Calu3 (cell line): ENCODE measurements at regions not wholly inside any gene's neighbourhood (a gene's known extent, or its start where the extent isn't known, plus 50 kb on each side); places are given as distances from the start of the nearest gene placed in this dataset.
"Not testable (repeated sequence)": the region's sequence is repeated elsewhere in the genome, so short reads cannot be mapped to it uniquely, and the experiment has no call there.

ENCODE experiments used
- BruUV-seq: library from RNA; stranded (reverse); fragments of 400-500 nt; replicated peaks from 2 replicates; lab custom pipeline; 2021; lab: Mats Ljungman, UMichigan
- CTCF ChIA-PET: fragments of 300-600 bp; sonication (Branson Sonifier 250); formaldehyde crosslinking; loops from one replicate; lab custom pipeline; 2022; ENCODE audit warnings: antibody characterized with exemption; lab: Charles Lee
- DNase-seq: peaks from one replicate; pipeline ENCODE4 v3.0.0; 2022
- H3K27ac Mint-ChIP-seq: one replicate; pipeline ENCODE4 v1.8.0; 2022; ENCODE audit warnings: mixed read lengths; ENCODE audit not compliant: unreplicated experiment
- H3K27me3 Mint-ChIP-seq: one replicate; pipeline ENCODE4 v1.8.0; 2022; ENCODE audit warnings: mixed read lengths; ENCODE audit not compliant: unreplicated experiment
- H3K36me3 Mint-ChIP-seq: one replicate; pipeline ENCODE4 v1.8.0; 2022; ENCODE audit warnings: mild to moderate bottlenecking, moderate library complexity, mixed read lengths; ENCODE audit not compliant: insufficient read depth, unreplicated experiment
- H3K4me1 Mint-ChIP-seq: one replicate; pipeline ENCODE4 v1.8.0; 2022; ENCODE audit warnings: mild to moderate bottlenecking, low read depth, mixed read lengths; ENCODE audit not compliant: unreplicated experiment
- H3K4me3 Mint-ChIP-seq: one replicate; pipeline ENCODE4 v1.8.0; 2022; ENCODE audit warnings: mild to moderate bottlenecking, low read depth, moderate library complexity, mixed read lengths; ENCODE audit not compliant: unreplicated experiment
- H3K9me3 Mint-ChIP-seq: one replicate; pipeline ENCODE4 v1.8.0; 2022; ENCODE audit warnings: low read depth, mixed read lengths; ENCODE audit not compliant: unreplicated experiment
- intact Hi-C: fragments of 100-400 bp; cut with micrococcal nuclease; formaldehyde crosslinking; loops from one replicate; pipeline ENCODE4 v1.10.0; 2022; ENCODE audit not compliant: unreplicated experiment
- TF ChIP-seq, protein P1 (sequence below): fragments of 200-600 bp; IDR thresholded peaks from one replicate; pipeline ENCODE4 v1.8.0; 2022; ENCODE audit warnings: antibody characterized with exemption; ENCODE audit not compliant: unreplicated experiment

DNA sequence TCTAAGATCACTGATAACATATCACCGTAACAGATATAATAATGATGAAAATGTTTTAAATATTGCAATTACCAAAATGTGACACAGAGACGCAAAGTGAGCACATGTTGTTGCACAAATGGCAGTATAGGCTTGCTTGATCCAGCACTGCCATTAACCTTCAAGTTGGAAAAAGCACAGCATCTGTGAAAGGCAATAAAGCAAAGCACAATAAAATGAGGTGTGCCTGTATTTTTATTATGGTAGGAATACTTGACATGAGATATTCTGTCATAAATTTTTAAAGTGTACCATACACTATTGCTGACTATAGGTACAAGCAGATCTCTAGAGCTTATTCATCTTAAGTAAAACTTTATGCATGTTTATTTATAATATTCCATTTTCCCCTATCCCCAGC, 312.2 kb downstream of the PTH2R start:
- no TSS peak for BruUV-seq
- CTCF ChIA-PET: no interaction called here
- Mint-ChIP-seq H3K36me3 (no peaks in the 10 kb centered on the region), H3K4me3 (no peak overlapping the region), H3K27me3 (no peaks in the 10 kb centered on the region), H3K4me1 (no peaks in the 10 kb centered on the region), H3K27ac (no peak overlapping the region), H3K9me3 (no peaks in the 10 kb centered on the region)
- TF ChIP-seq, protein P1, sequence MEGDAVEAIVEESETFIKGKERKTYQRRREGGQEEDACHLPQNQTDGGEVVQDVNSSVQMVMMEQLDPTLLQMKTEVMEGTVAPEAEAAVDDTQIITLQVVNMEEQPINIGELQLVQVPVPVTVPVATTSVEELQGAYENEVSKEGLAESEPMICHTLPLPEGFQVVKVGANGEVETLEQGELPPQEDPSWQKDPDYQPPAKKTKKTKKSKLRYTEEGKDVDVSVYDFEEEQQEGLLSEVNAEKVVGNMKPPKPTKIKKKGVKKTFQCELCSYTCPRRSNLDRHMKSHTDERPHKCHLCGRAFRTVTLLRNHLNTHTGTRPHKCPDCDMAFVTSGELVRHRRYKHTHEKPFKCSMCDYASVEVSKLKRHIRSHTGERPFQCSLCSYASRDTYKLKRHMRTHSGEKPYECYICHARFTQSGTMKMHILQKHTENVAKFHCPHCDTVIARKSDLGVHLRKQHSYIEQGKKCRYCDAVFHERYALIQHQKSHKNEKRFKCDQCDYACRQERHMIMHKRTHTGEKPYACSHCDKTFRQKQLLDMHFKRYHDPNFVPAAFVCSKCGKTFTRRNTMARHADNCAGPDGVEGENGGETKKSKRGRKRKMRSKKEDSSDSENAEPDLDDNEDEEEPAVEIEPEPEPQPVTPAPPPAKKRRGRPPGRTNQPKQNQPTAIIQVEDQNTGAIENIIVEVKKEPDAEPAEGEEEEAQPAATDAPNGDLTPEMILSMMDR: no peak
- intact Hi-C loops: no loop called here
- DNase-seq: no peak

DNA sequence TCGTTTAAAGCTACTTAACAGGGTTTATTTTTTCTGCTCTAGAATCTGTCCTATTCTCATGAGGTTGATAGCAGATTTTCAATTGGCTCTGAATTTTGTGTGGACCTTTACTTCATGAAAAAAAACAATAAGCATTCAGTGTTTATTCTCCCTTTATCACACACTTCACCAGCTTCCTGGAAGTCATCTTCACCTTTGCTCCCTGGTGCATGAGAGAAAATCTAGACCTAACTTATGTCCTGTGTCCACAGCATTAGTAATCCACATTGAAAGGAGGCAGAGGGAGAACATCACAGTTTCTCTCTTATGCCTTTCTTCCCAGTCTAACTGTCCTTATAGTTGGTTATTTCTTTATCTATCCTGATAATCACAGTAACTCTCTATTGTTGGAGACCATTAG, 316.1 kb downstream of the PTH2R start:
- no TSS peak for BruUV-seq
- no peaks in the 10 kb centered on the region for H3K36me3 Mint-ChIP-seq
- CTCF ChIA-PET: interaction anchor here (0.7 kb wide), 1 partner anchor 1724 kb away, joined by 3 read pairs; no protein-coding TSS in a partner anchor
- H3K4me3 Mint-ChIP-seq: no peak overlapping the region
- intact Hi-C loops: no loop called here
- H3K4me1 Mint-ChIP-seq: no peaks in the 10 kb centered on the region
- no peaks in the 10 kb centered on the region for H3K9me3 Mint-ChIP-seq
- TF ChIP-seq, protein P1: no peak
- H3K27ac Mint-ChIP-seq: no peak overlapping the region
- DNase-seq: no peak
- H3K27me3 Mint-ChIP-seq: no peaks in the 10 kb centered on the region

GRCh38 chr2:208725280-208725679, 318.7 kb downstream of the PTH2R start:
- no peaks in the 10 kb centered on the region for H3K9me3 Mint-ChIP-seq
- H3K4me1 Mint-ChIP-seq: no peaks in the 10 kb centered on the region
- H3K36me3 Mint-ChIP-seq: no peaks in the 10 kb centered on the region
- no TSS peak for BruUV-seq
- no peak overlapping the region for H3K27ac Mint-ChIP-seq
- H3K4me3 Mint-ChIP-seq: no peak overlapping the region
- no peaks in the 10 kb centered on the region for H3K27me3 Mint-ChIP-seq
- intact Hi-C loops: no loop called here
- CTCF ChIA-PET: no interaction called here
- DNase-seq: no peak
- TF ChIP-seq, protein P1: no peak

- DNase-seq: no peak
- BruUV-seq: no TSS peak
- H3K4me1 Mint-ChIP-seq: no peaks in the 10 kb centered on the region
These were observed 319.6 kb downstream of the PTH2R start for GRCh38 chr2:208726242-208726641.

GRCh38 chr2:208751663-208752415, 345.2 kb downstream of the PTH2R start:
- BruUV-seq, H3K4me3 Mint-ChIP-seq, H3K27ac Mint-ChIP-seq, H3K9me3 Mint-ChIP-seq, intact Hi-C loops, H3K27me3 Mint-ChIP-seq, H3K4me1 Mint-ChIP-seq, DNase-seq, H3K36me3 Mint-ChIP-seq: not testable (repeated sequence)
- CTCF ChIA-PET: interaction anchor here (0.6 kb wide), 1 partner anchor 1090 kb away, joined by 3 read pairs; no protein-coding TSS in a partner anchor

More at GRCh38 chr2:208726242-208726641, 319.6 kb downstream of the PTH2R start:
- Mint-ChIP-seq H3K9me3 (no peaks in the 10 kb centered on the region), H3K27me3 (no peaks in the 10 kb centered on the region), H3K4me3 (no peak overlapping the region), H3K27ac (no peak overlapping the region), H3K36me3 (no peaks in the 10 kb centered on the region)
- TF ChIP-seq, protein P1: no peak
- intact Hi-C loops: no loop called here
- CTCF ChIA-PET: no interaction called here
